Endothelial cell of umbilical vein (primary cell): ENCODE measurements at regions not wholly inside any gene's neighbourhood (a gene's known extent, or its start where the extent isn't known, plus 50 kb on each side); places are given as distances from the start of the nearest gene placed in this dataset.

Source experiments
- CTCF ChIP-seq, 2 donors: IDR thresholded peaks; 1 replicate in 1 of 2; 2 replicates in 1 of 2; pipeline ENCODE4 v1.5.1; 2011; ENCODE audit warnings: low read length in 2 of 2, mild to moderate bottlenecking in 2 of 2, moderate library complexity in 2 of 2, control low read depth in 1 of 2, inconsistent platforms in 1 of 2, low read depth in 1 of 2; ENCODE audit not compliant: insufficient read depth in 1 of 2; ENCODE audit errors: extremely low read depth in 1 of 2
- EZH2 ChIP-seq: IDR thresholded peaks from 2 replicates; pipeline ENCODE4 v1.6.1; 2012; ENCODE audit warnings: borderline replicate concordance, low read depth, mild to moderate bottlenecking, moderate library complexity, low read length, inconsistent platforms; ENCODE audit not compliant: severe bottlenecking
- FOS ChIP-seq: IDR thresholded peaks from 2 replicates; pipeline ENCODE4 v1.6.1; 2011; ENCODE audit warnings: mild to moderate bottlenecking, low read length, moderate library complexity, borderline replicate concordance; ENCODE audit not compliant: insufficient read depth
- POLR2A ChIP-seq: IDR thresholded peaks from 2 replicates; pipeline ENCODE4 v1.6.1; 2012; ENCODE audit warnings: low read depth, mild to moderate bottlenecking, control low read depth, low read length

DNA sequence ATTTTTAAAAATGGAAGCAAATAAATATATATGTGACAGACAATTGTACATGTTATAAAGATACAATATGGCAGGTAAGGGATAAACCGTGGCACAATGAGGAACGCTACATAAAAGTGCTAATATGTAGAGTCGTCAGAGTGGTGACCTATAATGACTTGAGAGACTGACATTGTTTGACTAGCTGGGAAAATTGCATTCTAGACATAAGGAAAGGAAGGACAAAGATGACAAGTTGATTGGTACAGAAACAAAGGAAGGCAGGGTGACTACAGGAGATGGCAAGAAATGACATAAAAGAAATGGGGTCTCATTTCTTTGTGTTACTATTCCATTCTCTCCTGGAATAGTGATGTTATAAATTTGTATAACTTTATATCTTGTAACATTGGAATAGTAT is 420.4 kb downstream of the DSC3 start:
- TF ChIP-seq CTCF (IDR thresholded peaks at IDR 0.05; ENCODE audit: extremely low read depth in 1 of 2, insufficient read depth in 1 of 2, low read depth in 1 of 2, low read length in 2 of 2) (no peak), EZH2 (no peak), FOS (no peak), POLR2A (no peak)
